Upper lobe of left lung (tissue), 6 donors: ENCODE measurements at regions not wholly inside any gene's neighbourhood (a gene's known extent, or its start where the extent isn't known, plus 50 kb on each side); places are given as distances from the start of the nearest gene placed in this dataset.
A peak's percentile ranks its signal among the peaks of the same experiment; 100 is the strongest.

Experiments used
- ATAC-seq, 2 donors: fragments of 200-7000 bp; cut with Tn5 transposase; one replicate each; pipeline ENCODE4 v1.9.1; 2022; ENCODE audit warnings: mild to moderate bottlenecking in 2 of 2, moderate library complexity in 2 of 2; ENCODE audit not compliant: low FRiP score in 2 of 2
- DNase-seq, 2 donors: peaks; one replicate each; pipeline ENCODE4 v3.0.0-alpha.2; 2019 to 2020
- H3K27ac ChIP-seq, 4 donors: fragments of 200-600 bp; sonication (generic); one replicate each; pipeline ENCODE4 v1.5.1; 2016 to 2019
- H3K27me3 ChIP-seq, 4 donors: fragments of 200-600 bp; sonication (generic); one replicate each; pipeline ENCODE4 v1.5.1; 2017 to 2019
- H3K36me3 ChIP-seq, 4 donors: fragments of 200-600 bp; sonication (generic); one replicate each; pipeline ENCODE4 v1.5.1; 2016 to 2019
- H3K4me1 ChIP-seq, 4 donors: fragments of 200-600 bp; sonication (generic); one replicate each; pipeline ENCODE4 v1.5.1; 2018 to 2019
- H3K4me3 ChIP-seq, 4 donors: fragments of 200-600 bp; sonication (generic); one replicate each; pipeline ENCODE4 v1.5.1; 2017 to 2019; ENCODE audit warnings: mild to moderate bottlenecking in 2 of 4, moderate library complexity in 1 of 4
- H3K9me3 ChIP-seq, 4 donors: fragments of 200-600 bp; sonication (generic); one replicate each; pipeline ENCODE4 v1.5.1; 2018 to 2019
- EP300 ChIP-seq, 4 donors: sonication (generic); formaldehyde crosslinking; IDR thresholded peaks; one replicate each; pipeline ENCODE4 v1.5.1; 2017; ENCODE audit warnings: antibody characterized with exemption in 4 of 4, control low read depth in 2 of 4
- POLR2A ChIP-seq, 4 donors: fragments of 450-650 bp; IDR thresholded peaks; one replicate each; pipeline ENCODE4 v1.5.1; 2016 to 2017; ENCODE audit warnings: antibody characterized with exemption in 4 of 4, mild to moderate bottlenecking in 2 of 4
- POLR2AphosphoS5 ChIP-seq, 2 donors: sonication (generic); formaldehyde crosslinking; IDR thresholded peaks; one replicate each; pipeline ENCODE4 v1.5.1; 2017; ENCODE audit warnings: antibody characterized with exemption in 2 of 2
- WGBS, 2 donors: methylation state at CpG; one replicate each; pipeline ENCODE4 v1.1.5; 2017 to 2018; 5-methylcytosine and 5-hydroxymethylcytosine counted together
- TF ChIP-seq, protein P1 (sequence below), 6 experiments: fragments of 450-650 bp in 4 of 6; fragments of 200-600 bp in 2 of 6; sonication (generic) in 2 of 6; IDR thresholded peaks; one replicate each; pipeline ENCODE4 v1.5.1; 2016 to 2019; ENCODE audit warnings: antibody characterized with exemption in 6 of 6
- donor health status: DM: no; HTN: no; CAD: no; lungs with moderate emphysema.
- donor health status: DM: no; HTN: yes; CAD: no; lungs with severe emphysema.

DNA sequence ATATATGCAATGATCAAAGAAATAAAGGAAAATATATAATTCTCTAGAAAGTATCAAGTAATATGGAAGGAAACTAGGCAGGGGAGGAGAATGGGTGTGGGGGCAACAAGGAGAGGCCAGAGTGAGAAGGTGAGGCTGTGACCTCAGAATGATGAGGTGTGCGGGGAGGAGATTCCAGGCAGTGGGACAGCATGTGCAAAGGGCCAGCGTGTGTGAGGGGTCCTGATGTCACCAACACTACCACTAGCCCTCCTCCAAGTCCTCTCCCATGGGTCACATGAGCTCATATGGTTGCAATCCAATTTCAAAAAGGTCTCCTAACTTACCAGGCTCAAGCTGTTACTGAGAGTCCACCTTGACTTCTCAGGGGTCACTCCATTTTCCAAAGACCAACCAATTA is 463.9 kb downstream of the MN1 start:
- Histone ChIP-seq H3K9me3 (peaks cover 0 to 9% (median 5%) of the 10 kb centered on the region in 4 donors), H3K27me3 (no peaks in the 10 kb centered on the region), H3K4me1 (no peaks in the 10 kb centered on the region), H3K36me3 (no peaks in the 10 kb centered on the region), H3K4me3 (no peak overlapping the region), H3K27ac (no peak overlapping the region)
- TF ChIP-seq POLR2AphosphoS5 (IDR thresholded peaks at IDR 0.05): no peak
- TF ChIP-seq EP300 (IDR thresholded peaks at IDR 0.05): no peak
- TF ChIP-seq POLR2A (IDR thresholded peaks at IDR 0.05): no peak
- TF ChIP-seq, protein P1, sequence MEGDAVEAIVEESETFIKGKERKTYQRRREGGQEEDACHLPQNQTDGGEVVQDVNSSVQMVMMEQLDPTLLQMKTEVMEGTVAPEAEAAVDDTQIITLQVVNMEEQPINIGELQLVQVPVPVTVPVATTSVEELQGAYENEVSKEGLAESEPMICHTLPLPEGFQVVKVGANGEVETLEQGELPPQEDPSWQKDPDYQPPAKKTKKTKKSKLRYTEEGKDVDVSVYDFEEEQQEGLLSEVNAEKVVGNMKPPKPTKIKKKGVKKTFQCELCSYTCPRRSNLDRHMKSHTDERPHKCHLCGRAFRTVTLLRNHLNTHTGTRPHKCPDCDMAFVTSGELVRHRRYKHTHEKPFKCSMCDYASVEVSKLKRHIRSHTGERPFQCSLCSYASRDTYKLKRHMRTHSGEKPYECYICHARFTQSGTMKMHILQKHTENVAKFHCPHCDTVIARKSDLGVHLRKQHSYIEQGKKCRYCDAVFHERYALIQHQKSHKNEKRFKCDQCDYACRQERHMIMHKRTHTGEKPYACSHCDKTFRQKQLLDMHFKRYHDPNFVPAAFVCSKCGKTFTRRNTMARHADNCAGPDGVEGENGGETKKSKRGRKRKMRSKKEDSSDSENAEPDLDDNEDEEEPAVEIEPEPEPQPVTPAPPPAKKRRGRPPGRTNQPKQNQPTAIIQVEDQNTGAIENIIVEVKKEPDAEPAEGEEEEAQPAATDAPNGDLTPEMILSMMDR (IDR thresholded peaks at IDR 0.05): no peak
- WGBS, 2 donors: 77 to 87% methylated on average over 2 of the region's 2 CpGs
- no peak for ATAC-seq
- no peak for DNase-seq

DNA sequence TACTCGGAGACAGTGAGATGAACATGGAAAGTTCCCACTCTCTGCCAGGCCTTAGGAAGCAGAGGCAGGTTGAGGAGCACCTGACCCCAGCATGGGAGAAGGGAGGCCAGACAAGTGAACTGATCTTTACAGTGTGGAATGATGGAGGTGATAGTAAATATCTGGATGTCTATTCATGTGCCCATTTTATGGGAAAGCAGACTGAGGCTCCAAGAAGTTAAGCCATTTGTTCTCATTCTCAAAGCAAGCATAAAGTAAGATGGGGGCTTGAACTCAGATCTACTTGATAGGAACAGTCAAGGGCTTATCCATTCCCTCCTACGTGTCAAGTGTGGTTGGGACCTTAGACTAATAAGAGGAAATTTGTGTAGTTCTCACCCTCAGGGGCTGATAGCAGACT is 461.5 kb downstream of the MN1 start:
- Histone ChIP-seq H3K4me1 (no peaks in the 10 kb centered on the region), H3K9me3 (peaks cover 0 to 9% (median 6%) of the 10 kb centered on the region in 4 donors), H3K36me3 (no peaks in the 10 kb centered on the region), H3K27ac (no peak overlapping the region), H3K27me3 (no peaks in the 10 kb centered on the region), H3K4me3 (no peak overlapping the region)
- no peak for DNase-seq
- no peak for ATAC-seq
- 87 to 93% methylated on average over 1 to 2 of the region's 2 CpGs for WGBS, 2 donors
- TF ChIP-seq EP300 (IDR thresholded peaks at IDR 0.05) (no peak), POLR2A (IDR thresholded peaks at IDR 0.05) (no peak), POLR2AphosphoS5 (IDR thresholded peaks at IDR 0.05) (no peak)
- TF ChIP-seq, protein P1 (IDR thresholded peaks at IDR 0.05): no peak

DNA sequence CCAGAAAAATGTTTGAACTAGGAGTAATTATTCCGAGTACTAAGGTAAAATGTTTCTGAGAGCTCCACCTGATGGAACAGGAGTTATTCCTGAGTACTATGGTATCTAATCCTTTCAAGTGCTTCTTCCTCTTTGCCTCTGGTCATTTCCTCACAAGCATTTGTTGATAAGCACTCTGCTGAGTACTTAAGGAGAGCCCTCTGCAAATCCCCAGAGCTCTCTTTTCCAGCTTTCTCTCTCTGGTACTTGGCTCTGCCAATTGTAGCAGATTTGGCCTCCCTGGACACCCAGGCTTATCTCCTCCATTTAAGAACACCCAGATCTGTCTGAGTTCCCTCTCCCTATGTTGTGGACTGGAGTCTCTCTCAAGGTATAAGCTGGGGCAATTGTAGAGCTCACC is 457.0 kb downstream of the MN1 start:
- H3K4me1 ChIP-seq: peaks cover 0 to 8% (median 3%) of the 10 kb centered on the region in 4 donors
- H3K36me3 ChIP-seq: no peaks in the 10 kb centered on the region
- ATAC-seq: no peak
- 59 to 63% methylated on average over 1 of the region's 1 CpG for WGBS, 2 donors
- DNase-seq: no peak
- no peaks in the 10 kb centered on the region for H3K27me3 ChIP-seq
- H3K9me3 ChIP-seq: peaks cover 3 to 10% (median 7%) of the 10 kb centered on the region in 4 donors
- no peak overlapping the region for H3K27ac ChIP-seq
- no peak overlapping the region for H3K4me3 ChIP-seq
- TF ChIP-seq POLR2A (IDR thresholded peaks at IDR 0.05) (no peak), EP300 (IDR thresholded peaks at IDR 0.05) (no peak), POLR2AphosphoS5 (IDR thresholded peaks at IDR 0.05) (no peak)
- TF ChIP-seq, protein P1 (IDR thresholded peaks at IDR 0.05): no peak

DNA sequence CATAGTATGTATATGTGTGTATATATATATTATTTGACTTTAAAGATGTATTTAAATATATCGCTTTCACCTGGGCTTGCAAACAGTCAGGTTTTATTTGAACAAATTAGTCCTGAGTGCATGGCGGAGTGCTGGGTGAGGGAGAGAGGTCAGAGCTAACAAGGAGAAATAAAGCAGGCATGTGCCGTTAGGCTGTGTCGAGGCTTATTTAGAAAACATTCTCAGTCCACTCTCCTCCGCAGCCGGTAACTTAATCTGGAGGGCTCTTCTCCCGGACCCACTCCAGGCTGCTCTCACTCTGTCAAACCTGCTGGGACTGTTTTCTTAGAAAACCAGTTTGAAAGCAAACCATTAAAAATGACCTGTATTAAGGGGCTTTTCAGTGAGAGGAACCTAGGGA is 455.9 kb downstream of the MN1 start:
- peak in 1 of 2 donors; percentile 49 for DNase-seq

DNA sequence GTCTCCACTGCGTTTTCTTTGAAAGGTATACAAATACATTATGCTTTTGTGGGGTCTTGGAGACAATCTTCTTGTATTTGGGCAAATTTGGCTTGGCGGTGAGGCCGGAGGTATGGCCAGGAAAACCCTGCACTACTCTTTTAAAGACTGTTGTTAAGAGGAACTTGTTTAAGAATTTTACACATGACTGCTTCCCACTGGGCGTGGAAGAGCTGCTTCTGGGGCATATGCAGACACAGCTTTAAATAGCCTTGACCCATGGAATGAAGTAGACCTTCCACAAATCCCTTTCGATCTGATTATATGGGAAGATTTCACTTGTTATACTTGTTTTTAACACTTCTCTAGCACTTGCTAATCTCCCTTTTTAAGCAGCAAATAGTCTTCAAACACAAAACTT is 453.6 kb downstream of the MN1 start:
- Histone ChIP-seq H3K9me3 (peaks cover 0 to 9% (median 3%) of the 10 kb centered on the region in 4 donors), H3K4me3 (no peak overlapping the region), H3K27ac (no peak overlapping the region), H3K36me3 (no peaks in the 10 kb centered on the region), H3K27me3 (no peaks in the 10 kb centered on the region), H3K4me1 (peaks cover 0 to 8% (median 3%) of the 10 kb centered on the region in 4 donors)
- DNase-seq: no peak
- no peak for ATAC-seq
- TF ChIP-seq, protein P1 (IDR thresholded peaks at IDR 0.05): no peak
- TF ChIP-seq EP300 (IDR thresholded peaks at IDR 0.05): no peak
- TF ChIP-seq POLR2A (IDR thresholded peaks at IDR 0.05): no peak
- no peak for TF ChIP-seq POLR2AphosphoS5 (IDR thresholded peaks at IDR 0.05)
- WGBS, 2 donors: 72 to 77% methylated on average over 5 of the region's 5 CpGs

More for the DNA sequence above, 455.9 kb downstream of the MN1 start:
- TF ChIP-seq POLR2AphosphoS5 (IDR thresholded peaks at IDR 0.05) (no peak), EP300 (IDR thresholded peaks at IDR 0.05) (no peak), POLR2A (IDR thresholded peaks at IDR 0.05) (no peak)
- TF ChIP-seq, protein P1 (IDR thresholded peaks at IDR 0.05): no peak
- no peak overlapping the region for H3K27ac ChIP-seq
- 56 to 72% methylated on average over 7 of the region's 7 CpGs for WGBS, 2 donors
- peaks cover 4 to 16% (median 7%) of the 10 kb centered on the region in 4 donors for H3K9me3 ChIP-seq
- no peaks in the 10 kb centered on the region for H3K27me3 ChIP-seq
- no peak for ATAC-seq
- peaks cover 0 to 8% (median 3%) of the 10 kb centered on the region in 4 donors for H3K4me1 ChIP-seq
- H3K4me3 ChIP-seq: no peak overlapping the region
- no peaks in the 10 kb centered on the region for H3K36me3 ChIP-seq
